ENCODE measurements at regions not wholly inside any gene's neighbourhood (a gene's known extent, or its start where the extent isn't known, plus 50 kb on each side); places are given as distances from the start of the nearest gene placed in this dataset.

DNA sequence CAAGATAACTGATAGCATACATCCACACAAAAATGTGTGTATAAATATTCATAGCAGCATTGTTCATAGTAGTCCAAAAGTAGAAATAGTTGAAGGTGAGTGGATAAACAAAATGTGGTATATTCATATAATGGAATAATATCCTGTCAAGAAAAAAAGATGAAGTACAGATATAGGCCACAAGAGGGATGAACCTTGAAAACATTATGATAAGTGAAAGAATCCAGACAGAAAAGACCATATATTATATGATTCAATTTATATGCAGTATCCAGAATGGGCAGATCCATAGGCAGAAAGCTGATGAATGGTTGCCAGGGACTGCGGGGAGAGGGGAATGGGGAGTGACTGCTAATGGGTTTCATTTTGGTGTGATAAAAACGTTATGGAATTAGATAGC, 54.3 kb upstream of the TNIK start:
- Histone ChIP-seq H3K27me3 (ENCODE audit: control insufficient read depth in 3 of 3, insufficient read depth in 3 of 3, low read length in 3 of 3) (no peaks in the 10 kb centered on the region), H3K36me3 (ENCODE audit: control insufficient read depth in 3 of 3, insufficient read depth in 2 of 3, low read depth in 1 of 3, low read length in 3 of 3) (no peaks in the 10 kb centered on the region), H3K4me1 (ENCODE audit: control insufficient read depth in 3 of 3, insufficient read depth in 2 of 3, low read depth in 1 of 3, low read length in 2 of 3) (peaks cover 0 to 4% (median 0%) of the 10 kb centered on the region in 3 donors), H3K4me3 (ENCODE audit: low read depth in 1 of 3, low read length in 3 of 3) (no peak overlapping the region), H3K9me3 (ENCODE audit: control insufficient read depth in 2 of 2, insufficient read depth in 1 of 2, low read depth in 1 of 2, low read length in 1 of 2) (no peaks in the 10 kb centered on the region), H3K27ac (ENCODE audit: low read depth in 1 of 3, low read length in 2 of 3) (no peak overlapping the region)
- 58 to 69% (median 62%) methylated on average over 2 of the region's 2 CpGs for whole genome bisulfite sequencing, 3 donors
- no peak for FAIRE-seq
- DNase-seq: no peak

DNA sequence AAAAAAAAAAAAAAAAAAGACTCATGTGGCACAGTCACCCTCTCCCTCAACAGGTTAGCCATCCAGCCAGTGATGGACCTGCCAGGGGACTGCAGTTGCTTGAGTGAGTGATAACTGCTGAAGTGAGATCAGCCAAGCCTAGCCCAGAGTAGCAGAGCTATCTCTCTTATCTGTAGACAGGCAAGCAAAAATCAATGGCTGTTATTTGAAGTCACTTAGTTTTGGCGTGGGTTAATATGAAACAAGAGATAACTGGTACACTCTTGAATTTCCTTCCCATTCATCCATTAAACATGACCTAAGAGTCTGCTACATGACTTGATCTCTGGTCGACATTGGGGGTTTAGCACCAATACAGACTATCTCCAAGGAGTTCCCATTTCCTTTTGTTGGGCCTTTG, 51.2 kb upstream of the TNIK start:
- no peak overlapping the region for H3K4me3 ChIP-seq (ENCODE audit: low read depth in 1 of 3, low read length in 3 of 3)
- no peak overlapping the region for H3K27ac ChIP-seq (ENCODE audit: low read depth in 1 of 3, low read length in 2 of 3)
- FAIRE-seq: no peak
- no peak for DNase-seq
- WGBS, 3 donors: 49 to 70% (median 52%) methylated on average over 2 of the region's 2 CpGs
- no peaks in the 10 kb centered on the region for H3K36me3 ChIP-seq (ENCODE audit: control insufficient read depth in 3 of 3, insufficient read depth in 2 of 3, low read depth in 1 of 3, low read length in 3 of 3)
- H3K9me3 ChIP-seq (ENCODE audit: control insufficient read depth in 2 of 2, insufficient read depth in 1 of 2, low read depth in 1 of 2, low read length in 1 of 2): no peaks in the 10 kb centered on the region
- H3K27me3 ChIP-seq (ENCODE audit: control insufficient read depth in 3 of 3, insufficient read depth in 3 of 3, low read length in 3 of 3): no peaks in the 10 kb centered on the region
- H3K4me1 ChIP-seq (ENCODE audit: control insufficient read depth in 3 of 3, insufficient read depth in 2 of 3, low read depth in 1 of 3, low read length in 2 of 3): peaks cover 0 to 4% (median 0%) of the 10 kb centered on the region in 3 donors

Data from small intestine (tissue), 7 donors.